ENCODE measurements at regions not wholly inside any gene's neighbourhood (a gene's known extent, or its start where the extent isn't known, plus 50 kb on each side); places are given as distances from the start of the nearest gene placed in this dataset.
"Not testable (repeated sequence)": the region's sequence is repeated elsewhere in the genome, so short reads cannot be mapped to it uniquely, and the experiment has no call there.

DNA sequence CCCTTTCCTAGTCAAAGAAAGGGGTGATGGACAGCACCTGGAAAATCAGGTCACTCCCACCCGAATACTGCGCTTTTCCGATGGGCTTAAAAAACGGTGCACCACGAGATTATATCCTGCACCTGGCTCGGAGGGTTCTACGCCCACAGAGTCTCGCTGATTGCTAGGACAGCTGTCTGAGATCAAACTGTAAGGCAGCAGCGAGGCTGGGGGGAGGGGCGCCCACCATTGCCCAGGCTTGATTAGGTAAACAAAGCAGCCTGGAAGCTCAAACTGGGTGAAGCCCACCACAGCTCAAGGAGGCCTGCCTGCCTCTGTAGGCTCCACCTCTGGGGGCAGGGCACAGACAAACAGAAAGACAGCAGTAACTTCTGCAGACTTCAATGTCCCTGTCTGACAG is 783.4 kb downstream of the NSUN3 start:
- TF ChIP-seq, protein P1, sequence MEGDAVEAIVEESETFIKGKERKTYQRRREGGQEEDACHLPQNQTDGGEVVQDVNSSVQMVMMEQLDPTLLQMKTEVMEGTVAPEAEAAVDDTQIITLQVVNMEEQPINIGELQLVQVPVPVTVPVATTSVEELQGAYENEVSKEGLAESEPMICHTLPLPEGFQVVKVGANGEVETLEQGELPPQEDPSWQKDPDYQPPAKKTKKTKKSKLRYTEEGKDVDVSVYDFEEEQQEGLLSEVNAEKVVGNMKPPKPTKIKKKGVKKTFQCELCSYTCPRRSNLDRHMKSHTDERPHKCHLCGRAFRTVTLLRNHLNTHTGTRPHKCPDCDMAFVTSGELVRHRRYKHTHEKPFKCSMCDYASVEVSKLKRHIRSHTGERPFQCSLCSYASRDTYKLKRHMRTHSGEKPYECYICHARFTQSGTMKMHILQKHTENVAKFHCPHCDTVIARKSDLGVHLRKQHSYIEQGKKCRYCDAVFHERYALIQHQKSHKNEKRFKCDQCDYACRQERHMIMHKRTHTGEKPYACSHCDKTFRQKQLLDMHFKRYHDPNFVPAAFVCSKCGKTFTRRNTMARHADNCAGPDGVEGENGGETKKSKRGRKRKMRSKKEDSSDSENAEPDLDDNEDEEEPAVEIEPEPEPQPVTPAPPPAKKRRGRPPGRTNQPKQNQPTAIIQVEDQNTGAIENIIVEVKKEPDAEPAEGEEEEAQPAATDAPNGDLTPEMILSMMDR (IDR thresholded peaks at IDR 0.05; ENCODE audit: low read depth, low read length): not testable (repeated sequence)
- not testable (repeated sequence) for TF ChIP-seq EZH2phosphoT487 (IDR thresholded peaks at IDR 0.05; ENCODE audit: low read depth)
